ENCODE measurements at regions not wholly inside any gene's neighbourhood (a gene's known extent, or its start where the extent isn't known, plus 50 kb on each side); places are given as distances from the start of the nearest gene placed in this dataset.

DNA sequence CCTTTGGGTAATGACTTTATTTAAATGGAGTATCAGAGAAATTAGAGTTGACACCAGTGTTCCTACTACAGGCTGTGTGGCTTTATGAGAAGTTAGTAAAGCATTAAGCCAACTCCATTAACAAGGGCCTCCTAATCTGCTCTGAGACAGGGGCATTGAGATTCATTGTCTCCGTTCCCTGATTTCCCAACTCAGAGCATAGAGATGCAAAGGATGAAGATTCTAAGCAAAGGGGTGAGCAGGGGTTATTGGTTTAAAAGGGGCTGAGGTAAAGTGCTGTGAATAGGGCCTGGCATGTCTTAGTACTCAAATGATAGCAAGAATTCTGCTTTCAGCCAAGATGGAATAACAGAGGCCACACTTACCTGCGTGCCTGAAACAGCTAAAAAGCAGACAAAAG, 428.4 kb downstream of the PTPRU start:
- no peak for DNase-seq (ENCODE audit: low read depth)
- H3K4me3 ChIP-seq (ENCODE audit: control insufficient read depth, low read depth, low read length) = no peak overlapping the region
- TF ChIP-seq, protein P1, sequence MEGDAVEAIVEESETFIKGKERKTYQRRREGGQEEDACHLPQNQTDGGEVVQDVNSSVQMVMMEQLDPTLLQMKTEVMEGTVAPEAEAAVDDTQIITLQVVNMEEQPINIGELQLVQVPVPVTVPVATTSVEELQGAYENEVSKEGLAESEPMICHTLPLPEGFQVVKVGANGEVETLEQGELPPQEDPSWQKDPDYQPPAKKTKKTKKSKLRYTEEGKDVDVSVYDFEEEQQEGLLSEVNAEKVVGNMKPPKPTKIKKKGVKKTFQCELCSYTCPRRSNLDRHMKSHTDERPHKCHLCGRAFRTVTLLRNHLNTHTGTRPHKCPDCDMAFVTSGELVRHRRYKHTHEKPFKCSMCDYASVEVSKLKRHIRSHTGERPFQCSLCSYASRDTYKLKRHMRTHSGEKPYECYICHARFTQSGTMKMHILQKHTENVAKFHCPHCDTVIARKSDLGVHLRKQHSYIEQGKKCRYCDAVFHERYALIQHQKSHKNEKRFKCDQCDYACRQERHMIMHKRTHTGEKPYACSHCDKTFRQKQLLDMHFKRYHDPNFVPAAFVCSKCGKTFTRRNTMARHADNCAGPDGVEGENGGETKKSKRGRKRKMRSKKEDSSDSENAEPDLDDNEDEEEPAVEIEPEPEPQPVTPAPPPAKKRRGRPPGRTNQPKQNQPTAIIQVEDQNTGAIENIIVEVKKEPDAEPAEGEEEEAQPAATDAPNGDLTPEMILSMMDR (IDR thresholded peaks at IDR 0.05; ENCODE audit: control insufficient read depth, insufficient read depth, low read depth, low read length, missing control alignments) = no peak

DNA sequence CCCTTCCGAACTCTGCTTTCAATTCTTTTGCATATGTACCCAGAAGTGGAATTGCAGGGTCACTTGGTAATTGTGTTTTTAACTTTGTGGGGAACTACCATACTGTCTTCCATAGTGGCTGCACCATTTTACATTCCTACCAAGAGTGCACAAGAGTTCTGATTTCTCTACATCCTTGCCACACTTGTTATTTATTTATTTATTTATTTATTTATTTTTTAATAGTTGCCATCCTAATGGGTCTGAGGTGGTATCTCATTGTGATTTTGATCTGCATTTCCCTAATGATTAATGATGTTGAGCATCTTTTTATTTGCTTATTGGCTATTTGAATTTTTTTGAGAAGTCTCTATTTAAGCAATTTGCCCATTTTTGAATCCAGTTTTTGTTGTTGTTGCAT, 422.4 kb downstream of the PTPRU start:
- no peak overlapping the region for H3K4me3 ChIP-seq (ENCODE audit: control insufficient read depth, low read depth, low read length)
- no peak for DNase-seq (ENCODE audit: low read depth)
- TF ChIP-seq, protein P1 (IDR thresholded peaks at IDR 0.05; ENCODE audit: control insufficient read depth, insufficient read depth, low read depth, low read length, missing control alignments) = no peak

DNA sequence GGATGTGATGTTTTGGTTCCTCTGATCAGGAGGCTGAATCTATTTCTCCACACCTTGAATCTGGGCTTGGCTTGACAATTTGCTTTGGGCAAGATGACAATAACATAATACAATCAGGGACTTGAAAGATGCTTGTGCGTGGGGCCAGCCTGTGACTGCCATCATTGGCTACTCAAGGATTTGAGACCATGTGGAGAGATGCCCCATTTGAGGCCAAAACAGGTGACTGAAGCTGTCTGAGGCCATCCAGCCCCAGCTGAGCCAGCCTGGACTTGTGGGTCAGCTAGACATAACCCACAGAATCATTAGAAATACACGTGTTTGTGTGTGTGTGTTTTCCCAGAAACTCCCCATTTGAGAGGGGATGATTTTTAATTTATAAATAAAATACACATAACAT, 421.5 kb downstream of the PTPRU start:
- DNase-seq (ENCODE audit: low read depth) = no peak
- H3K4me3 ChIP-seq (ENCODE audit: control insufficient read depth, low read depth, low read length) = no peak overlapping the region
- TF ChIP-seq, protein P1 (IDR thresholded peaks at IDR 0.05; ENCODE audit: control insufficient read depth, insufficient read depth, low read depth, low read length, missing control alignments) = no peak

DNA sequence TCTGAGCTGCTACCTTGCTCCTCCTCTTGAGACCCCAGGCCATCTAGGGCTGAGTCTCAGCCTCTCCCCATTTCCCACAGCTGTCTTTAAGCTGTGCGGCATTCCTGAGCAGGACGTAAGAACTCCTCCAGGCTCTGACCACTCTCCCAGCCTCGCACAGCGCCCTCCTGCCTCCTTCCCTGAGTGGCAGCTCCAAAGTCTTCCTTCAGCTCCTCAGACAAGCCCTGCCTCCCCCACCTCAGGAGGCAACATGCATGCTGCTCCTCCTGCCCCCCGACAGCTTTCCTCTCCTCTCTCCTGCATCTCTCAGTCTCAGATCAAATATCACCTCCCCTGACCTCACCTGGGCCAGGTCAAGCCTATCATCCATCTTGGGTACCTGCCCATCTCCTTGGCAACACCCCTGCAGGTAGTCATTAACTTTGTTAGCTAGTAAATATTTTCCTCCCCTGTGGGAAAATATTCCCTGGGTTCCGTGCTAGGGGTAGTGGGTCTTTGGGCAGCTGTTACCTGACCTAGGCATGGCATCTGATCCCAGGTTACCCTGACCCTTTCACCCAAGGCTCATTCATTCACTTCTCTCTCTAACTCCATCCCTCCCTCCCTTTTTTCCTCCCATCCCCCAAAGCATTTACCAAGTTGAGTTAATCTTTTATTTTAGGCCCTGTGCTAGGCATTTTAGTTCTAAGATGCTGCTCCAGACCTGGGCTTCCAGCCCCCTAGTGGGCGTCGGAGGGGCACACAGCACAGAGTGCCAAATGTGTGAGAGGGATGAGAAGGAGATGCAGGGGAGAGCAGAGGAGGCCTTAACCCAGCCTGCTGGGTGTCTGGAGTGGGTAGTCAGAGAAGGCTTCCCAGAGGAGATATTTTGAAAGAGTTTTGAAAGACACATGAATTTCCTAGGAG, 419.9 kb downstream of the PTPRU start:
- no peak for DNase-seq (ENCODE audit: low read depth)
- no peak overlapping the region for H3K4me3 ChIP-seq (ENCODE audit: control insufficient read depth, low read depth, low read length)
- TF ChIP-seq, protein P1 (IDR thresholded peaks at IDR 0.05; ENCODE audit: control insufficient read depth, insufficient read depth, low read depth, low read length, missing control alignments) = peak; percentile 52

- H3K4me3 ChIP-seq (ENCODE audit: control insufficient read depth, low read depth, low read length) = no peak overlapping the region
- TF ChIP-seq, protein P1 (IDR thresholded peaks at IDR 0.05; ENCODE audit: control insufficient read depth, insufficient read depth, low read depth, low read length, missing control alignments) = no peak
- no peak for DNase-seq (ENCODE audit: low read depth)
These were observed 418.8 kb downstream of the PTPRU start for GRCh38 chr1:29655145-29655544.

DNA sequence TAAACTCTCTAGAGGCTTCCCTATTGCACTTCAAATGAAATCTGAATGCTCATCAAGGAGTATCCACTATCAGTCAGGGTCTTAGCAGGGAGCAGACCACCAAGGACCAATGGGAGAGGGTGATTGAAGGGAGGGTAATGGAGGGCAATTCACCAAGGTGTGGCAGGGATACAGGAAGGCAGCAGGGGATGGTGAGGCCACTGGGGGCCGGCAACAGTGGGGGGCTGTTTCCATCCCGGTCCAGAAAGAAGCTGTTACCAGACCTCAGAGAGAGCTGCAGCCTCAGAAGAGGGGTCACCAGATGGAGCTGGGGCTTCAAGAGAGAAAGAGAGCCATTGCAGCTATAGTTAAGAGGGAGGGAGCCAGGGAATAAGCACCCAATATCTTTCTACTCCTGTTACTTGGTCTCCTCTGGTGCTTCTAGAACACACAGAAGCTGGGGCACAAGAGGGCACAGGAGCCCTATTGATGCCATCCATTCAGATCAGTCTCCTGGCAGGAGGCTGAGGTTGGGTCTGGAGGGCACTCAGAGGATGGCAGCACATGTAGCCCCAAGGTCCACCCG, 417.6 kb downstream of the PTPRU start:
- DNase-seq (ENCODE audit: low read depth) = no peak
- TF ChIP-seq, protein P1 (IDR thresholded peaks at IDR 0.05; ENCODE audit: control insufficient read depth, insufficient read depth, low read depth, low read length, missing control alignments) = no peak
- H3K4me3 ChIP-seq (ENCODE audit: control insufficient read depth, low read depth, low read length) = no peak overlapping the region

All from AG09309 (cell line).